Posterior cingulate gyrus (tissue), 11 donors: ENCODE measurements at regions not wholly inside any gene's neighbourhood (a gene's known extent, or its start where the extent isn't known, plus 50 kb on each side); places are given as distances from the start of the nearest gene placed in this dataset.
A peak's percentile ranks its signal among the peaks of the same experiment; 100 is the strongest.

Experiments used
- DNase-seq, 10 donors: peaks; one replicate each; pipeline versions ENCODE4 v3.0.0 to v3.0.0-alpha.2; 2020 to 2021; ENCODE audit warnings: mixed read lengths in 3 of 10
- intact Hi-C: fragments of 100-400 bp; cut with DNase I; formaldehyde crosslinking; loops from one replicate; pipeline ENCODE4 v1.15.1; 2023

DNA sequence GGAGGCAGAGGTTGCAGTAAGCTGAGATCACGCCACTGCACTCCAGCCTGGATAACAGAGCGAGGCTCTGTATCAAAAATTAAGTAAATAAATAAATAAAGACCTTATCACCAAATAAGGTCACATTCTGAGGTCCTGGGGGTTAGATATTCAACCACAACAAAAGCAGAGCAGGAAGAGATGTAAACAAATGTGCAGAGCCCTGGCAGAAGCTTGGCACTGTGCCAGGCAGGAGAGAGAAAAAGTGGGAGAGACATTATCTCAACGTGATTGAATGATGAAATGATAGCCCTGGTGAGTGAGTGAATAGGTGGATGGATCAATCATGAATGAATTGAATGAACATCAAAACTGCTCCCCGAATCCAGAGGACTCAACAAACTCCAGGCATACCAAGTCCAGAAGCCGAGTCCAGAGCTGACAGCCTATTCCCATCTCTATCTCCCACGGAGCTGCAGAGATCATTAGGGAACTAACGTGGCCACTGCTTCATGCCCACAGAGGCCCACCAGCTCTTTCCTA, 150.7 kb downstream of the TOMM20 start:
- DNase-seq, result peak in 1 of 10 donors; percentile 62
- intact Hi-C loops, result loop anchor here (10.0 kb wide), 2 partner anchors 253 to 483 kb away; no protein-coding TSS in a partner anchor

DNA sequence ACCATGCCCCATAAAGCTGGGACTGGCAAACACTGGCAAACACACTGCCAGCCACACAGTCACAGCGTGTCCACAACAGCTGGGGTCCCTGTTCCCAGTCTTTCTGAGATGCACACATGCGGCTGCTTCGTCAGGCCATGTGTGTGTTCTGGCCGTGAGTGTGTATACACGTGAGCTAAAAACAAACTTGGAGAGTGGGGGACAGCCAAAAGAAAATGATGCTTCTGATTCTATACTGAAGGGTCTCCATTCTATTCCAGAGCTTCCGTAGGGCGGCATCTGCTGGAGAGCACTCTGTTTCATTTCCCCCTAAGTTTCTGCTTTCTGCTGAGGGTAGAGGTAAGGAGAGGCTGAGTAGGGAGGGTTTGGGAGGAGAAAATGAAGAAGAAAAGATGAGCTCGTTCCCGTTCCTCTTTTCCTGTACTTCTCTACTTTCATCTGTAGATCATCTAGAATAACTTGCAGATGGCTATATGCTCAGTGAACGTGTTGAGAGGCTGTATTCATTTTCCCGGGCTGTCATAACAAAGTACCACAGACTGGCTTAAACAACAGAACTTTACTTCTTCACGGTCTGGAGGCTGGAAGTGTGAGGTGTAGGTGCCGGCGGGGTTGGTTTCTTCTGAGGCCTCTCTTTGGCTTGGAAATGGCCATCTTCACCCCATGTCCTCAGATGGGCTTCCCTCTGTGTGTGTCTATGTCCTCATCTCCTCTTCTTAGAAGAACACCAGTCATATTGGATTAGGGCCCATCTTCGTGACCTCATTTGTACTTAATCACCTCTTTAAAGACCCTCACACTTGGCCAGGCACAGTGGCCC, 151.6 kb downstream of the TOMM20 start:
- intact Hi-C loops, result loop anchor here (10.0 kb wide), 2 partner anchors 252 to 482 kb away; no protein-coding TSS in a partner anchor
- DNase-seq, result no peak

DNA sequence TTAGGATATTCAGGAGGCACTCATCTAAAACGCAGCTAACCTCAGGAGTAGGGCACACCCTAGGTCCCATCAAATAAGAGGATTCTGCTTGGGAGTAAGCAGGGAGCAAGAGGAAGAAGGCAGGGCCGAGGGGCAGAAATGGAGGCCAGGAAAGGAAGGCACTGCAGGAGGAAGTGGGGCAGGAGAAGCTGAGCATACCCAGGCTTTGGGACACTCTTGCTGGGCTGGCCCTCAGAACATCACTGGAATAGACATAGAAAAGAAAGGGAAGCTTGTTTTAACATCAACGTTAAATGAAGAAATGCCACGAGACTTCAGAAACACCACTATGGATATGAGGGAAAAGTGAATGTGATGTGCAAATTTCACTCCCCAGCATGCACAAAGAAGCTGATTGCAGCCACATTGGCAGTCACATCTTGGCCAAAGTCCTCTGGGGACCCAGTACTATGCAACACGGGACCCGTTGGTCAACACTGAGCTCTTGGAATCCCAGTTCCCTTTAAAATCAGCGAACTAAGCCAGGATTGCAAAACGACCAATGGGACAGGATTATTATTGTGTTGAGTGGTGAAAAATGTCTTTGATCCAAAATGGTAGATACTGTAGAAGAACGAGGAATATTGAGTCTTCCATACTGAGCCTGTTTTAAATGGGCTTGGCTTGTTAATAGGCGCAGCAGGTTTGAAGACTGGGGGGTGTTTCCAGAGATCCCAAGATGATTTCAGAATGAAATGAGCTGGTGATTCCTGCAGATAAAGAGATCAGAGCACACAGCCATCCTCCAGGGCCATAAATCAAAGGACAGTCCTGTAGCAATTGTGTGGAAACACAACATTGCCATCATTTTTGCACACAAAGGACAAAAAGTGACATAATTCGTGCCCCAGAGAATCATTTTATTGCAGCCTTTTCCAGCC, 152.4 kb downstream of the TOMM20 start:
- intact Hi-C loops, result loop anchor here (10.0 kb wide), 2 partner anchors 251 to 481 kb away; no protein-coding TSS in a partner anchor
- no peak for DNase-seq

DNA sequence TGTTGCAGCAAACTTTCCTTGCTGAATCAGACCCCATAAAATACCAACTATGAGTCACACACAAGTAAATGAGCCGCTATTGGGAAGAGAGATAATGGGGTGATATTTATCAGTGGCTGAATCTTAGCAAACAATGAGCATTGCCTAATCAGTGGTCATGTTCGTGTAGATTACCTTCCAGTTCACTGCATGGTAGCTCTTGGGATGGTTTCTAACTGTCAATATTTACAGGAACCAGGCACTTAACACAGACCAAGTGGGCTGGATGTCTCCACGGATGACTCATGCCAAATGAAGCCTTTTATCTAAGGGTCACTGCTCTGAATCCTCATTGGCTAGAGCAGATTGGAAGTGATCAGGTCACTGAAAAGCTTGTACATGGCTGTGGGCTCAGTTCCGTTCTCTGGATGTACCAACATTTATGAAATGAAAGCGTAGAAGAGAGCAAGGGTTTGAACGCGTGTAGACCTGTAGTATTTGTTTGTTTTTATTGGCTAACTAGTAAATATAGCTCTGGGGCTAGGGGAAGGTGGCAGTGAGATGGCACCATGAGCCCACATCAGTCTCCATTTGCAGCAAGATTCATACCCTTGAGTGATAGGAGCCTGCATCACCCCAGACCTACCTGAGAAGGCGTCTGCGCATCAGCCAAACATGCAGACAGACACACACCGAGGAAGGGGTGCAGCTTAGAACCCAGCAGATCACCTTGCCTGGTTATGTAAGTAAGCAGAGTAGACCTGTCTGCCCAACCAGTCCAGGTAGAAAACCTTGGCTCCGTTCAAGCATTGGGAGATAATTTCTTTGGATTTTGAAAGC, 153.3 kb downstream of the TOMM20 start:
- no peak for DNase-seq
- intact Hi-C loops, result loop anchor here (10.0 kb wide), 2 partner anchors 251 to 481 kb away; no protein-coding TSS in a partner anchor

DNA sequence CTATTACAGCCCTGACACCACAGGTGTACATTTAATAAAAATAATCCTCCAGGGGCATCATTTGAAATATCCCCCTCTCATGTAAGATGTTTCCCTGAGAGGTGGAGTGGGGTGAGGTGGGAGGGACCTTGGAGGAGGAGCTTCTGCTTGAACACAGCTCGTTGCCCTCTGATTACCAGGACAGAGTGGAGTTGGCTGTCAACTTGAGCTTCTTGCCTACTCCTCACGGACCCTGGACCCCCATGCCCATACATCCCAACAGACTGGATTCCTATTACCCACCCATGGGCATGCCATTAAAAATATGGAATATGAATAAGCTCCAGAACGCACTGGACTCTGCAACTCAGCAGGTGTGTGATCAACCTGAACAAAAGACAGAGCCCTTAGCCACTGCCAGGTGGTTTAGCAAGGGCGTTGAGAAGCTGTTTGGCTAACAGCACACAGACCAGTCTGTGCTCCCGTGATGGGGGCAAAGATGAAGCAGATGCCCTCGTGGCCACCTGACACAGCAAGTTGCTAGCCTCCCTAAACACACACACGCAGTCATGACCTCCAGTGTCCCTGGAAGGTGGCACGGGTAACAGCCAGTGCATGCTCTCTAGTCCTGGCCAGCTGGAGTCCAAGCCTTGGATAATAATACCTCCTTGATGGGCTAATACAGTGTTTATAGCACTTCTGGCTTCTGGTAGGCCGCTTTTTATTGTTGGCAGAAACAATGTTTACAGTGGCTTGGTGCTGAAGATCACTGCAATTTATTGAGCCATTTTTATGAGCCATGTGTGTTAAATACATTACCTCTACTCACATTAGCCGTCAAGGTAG, 155.0 kb downstream of the TOMM20 start:
- intact Hi-C loops, result loop anchor here (10.0 kb wide), 2 partner anchors 249 to 479 kb away; no protein-coding TSS in a partner anchor
- DNase-seq, result no peak

DNA sequence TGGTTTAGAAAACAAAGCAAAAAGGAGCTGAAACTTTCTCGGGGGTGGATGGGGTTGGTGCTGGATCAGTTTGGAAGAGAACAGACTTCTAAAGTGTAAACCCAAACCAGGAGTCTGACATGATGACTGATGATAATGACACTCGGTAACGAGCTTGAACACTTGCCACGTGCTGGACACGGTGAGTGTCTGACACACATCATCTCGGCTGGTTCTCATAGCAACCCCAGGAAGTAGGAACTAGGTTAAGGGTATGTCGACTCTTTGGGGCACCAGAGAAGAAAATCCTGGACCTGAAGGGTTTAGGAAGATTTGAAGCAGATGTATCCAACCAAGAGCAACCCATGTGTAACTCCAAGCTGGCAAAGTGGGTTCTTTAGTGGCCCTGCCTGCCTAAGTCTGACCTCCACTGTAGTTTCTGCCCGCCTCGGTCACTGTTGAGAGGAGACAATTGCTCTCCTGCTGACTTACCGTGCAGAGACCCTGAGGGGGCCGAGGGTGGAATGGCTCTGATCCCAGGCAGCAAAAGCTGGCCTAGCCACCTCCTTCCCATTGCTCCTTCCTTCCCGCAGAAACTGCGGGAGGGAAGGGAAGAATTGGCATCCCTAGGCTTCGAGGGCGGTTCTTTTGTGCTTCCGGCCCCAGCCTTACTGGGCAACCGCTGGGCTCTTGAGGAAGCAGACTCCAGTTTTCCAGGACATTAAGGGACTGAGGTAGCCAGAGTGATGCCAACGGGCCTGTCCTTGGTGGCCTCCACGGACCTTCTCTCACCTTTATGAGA, 156.0 kb downstream of the TOMM20 start:
- DNase-seq, result no peak
- intact Hi-C loops, result loop anchor here (10.0 kb wide), 2 partner anchors 248 to 478 kb away; no protein-coding TSS in a partner anchor

DNA sequence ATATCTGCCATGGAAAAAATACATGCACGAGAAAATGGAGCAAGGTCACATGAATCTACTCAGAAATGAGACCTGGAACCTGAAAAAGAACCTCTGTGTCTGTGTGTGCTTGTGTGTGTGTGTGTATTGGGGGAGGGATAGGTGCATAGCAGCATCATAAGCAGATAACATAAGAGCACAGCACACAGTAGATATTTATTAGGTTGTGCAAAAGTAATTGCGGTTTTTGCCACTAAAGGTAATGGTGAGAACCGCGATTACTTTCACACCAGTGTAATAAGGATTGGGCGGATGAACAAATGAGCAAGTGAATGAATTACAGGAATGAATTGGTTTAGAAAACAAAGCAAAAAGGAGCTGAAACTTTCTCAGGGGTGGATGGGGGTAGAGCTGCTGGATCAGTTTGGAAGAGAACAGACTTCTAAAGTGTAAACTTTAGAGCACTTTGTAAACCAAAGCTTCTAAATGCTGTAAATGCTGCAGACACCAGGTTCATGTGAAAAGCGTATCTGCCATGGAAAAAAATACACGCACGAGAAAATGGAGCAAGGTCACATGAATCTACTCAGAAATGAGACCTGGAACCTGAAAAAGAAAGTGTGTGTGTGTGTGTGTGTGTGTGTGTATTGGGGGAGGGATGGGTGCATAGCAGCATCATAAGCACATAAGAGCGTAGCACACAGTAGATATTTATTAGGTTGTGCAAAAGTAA, 156.9 kb downstream of the TOMM20 start:
- no peak for DNase-seq
- intact Hi-C loops, result loop anchor here (10.0 kb wide), 2 partner anchors 247 to 477 kb away; no protein-coding TSS in a partner anchor

DNA sequence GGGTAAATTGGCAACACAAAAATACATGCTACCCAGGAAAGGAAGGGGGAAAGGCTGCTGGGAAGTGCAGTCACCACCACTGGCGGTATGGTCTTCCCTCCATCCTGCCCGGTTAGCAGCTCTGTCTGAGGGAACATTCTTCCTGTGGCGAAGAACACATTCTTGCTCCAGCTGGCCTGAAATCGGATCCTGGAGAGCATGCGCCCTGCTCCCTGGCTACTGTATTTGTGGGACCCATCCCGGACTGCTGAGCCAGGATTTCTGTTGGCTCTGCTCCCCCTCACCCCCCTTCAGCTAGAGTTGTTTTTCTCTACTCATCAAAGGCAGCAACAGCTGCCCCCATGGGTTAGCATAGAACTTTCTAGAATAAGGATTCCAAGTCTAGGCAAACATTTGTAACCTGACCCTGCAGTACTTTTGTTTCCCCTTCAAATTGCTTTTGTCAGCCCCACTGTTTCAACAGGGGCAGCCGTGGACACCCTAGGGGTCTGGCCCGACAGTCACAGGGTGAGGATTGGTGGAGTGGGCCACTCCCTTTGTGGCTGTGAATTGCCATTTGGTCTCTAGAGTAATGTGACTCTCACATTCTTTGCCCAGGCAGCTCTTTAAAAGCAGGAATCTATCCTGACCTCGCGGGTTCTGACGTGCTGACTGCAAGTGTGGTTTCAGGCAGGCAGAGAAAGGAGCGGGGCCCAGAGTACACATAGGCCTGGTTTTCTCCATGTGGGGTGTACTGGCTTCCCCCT, 157.7 kb downstream of the TOMM20 start:
- peak in 5 of 10 donors; percentile 38 to 92 (median 58) for DNase-seq

DNA sequence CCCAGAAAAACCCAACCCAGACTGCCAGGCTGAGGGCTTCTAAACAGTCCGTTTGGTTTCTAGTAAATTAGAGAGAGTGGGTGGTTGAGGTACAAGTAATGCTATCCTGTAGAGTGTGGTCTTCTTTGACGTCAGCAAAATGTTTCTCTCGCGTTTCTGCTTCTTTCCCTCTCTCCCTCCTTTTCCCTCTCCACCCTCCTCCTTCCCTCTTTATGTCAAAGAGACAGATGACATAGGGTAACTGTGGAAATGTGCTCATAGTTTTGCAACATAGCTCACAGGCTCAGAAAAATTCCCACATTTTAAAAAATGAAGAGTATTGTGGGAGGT, 158.3 kb downstream of the TOMM20 start:
- intact Hi-C loops, result loop anchor here (10.0 kb wide), 2 partner anchors 246 to 476 kb away; no protein-coding TSS in a partner anchor
- DNase-seq, result no peak

More for the DNA sequence above, 157.7 kb downstream of the TOMM20 start:
- intact Hi-C loops, result loop anchor here (10.0 kb wide), 2 partner anchors 246 to 476 kb away; no protein-coding TSS in a partner anchor

DNA sequence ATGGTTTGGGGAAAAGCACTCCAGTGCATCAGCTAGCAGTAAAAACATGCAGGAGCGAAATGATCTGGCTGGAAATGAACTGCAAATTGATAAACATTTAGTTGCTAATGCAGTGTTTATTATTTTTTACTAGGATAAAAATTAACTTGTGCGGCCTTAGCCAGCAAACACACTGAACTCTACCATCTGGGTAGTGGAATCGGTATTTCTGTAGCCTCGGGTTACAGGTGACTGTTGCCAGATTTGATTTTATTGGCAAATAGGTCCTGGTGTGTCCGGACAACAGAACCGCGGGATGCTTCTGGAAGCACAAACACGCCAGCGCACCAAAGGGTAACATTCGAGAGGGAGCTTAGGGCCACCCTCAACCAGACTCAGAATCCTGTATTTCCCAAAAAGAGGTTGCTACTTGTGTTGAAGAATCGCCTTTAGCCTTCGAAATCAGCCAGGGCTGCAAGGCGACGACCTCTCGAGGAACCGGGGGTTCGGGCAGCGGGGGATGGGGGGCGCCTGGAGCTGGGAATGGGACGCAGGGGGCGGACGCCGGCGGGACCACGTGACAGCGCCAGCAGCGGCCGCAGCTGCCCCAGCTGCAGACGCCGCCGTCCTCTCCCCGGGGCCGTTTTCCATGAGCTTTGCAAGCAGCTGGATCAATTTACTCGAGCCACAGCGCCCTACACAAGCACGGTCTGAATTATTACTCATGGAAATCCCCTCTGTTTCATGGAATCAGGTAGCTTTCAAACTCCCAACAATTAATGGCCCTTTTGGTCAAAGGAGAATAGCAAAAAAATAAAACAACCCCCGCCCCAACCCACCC, 158.8 kb downstream of the TOMM20 start:
- intact Hi-C loops, result loop anchor here (10.0 kb wide), 3 partner anchors 105 to 475 kb away; no protein-coding TSS in a partner anchor
- DNase-seq, result peak; percentile 54 to 96 (median 76)

DNA sequence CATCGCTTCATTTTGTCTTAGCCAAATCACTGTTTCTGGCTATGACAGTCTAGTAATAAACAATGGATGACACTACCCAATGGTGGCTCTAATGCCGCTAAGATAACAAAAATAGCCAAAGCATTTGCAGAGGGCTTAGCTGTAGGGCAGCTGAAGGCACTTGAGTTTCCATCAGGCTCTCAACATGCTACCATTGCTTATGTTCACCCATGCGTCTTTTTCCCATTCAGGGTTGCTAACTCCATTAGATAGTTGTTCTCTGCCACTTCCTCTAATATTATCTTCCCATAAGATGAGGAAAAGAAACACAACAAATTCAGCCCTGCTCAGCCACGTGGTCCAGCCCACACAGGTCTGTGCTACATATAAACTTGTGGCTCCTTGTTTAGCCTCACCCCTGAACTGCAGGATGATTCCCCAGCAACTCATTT, 159.6 kb downstream of the TOMM20 start:
- DNase-seq, result no peak
- intact Hi-C loops, result loop anchor here (10.0 kb wide), 1 partner anchor 104 kb away; no protein-coding TSS in a partner anchor

DNA sequence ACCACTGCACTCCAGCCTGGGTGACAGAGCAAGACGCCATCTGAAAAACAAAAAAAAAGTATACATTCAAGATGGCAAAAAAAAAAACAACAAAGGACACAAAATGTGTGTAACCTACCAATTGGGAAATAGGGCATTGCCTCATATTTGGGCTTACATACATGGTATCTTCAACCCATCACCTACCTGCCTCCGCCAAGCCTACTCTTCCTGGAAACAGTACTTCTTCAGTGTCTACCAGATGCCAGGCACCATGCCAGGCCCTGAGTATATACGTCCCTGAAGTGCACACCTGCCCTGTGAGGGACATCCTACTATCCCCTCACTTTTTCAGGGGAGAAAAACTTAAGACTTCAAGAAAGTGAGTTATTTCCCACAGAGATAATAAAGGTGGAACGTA, 160.2 kb downstream of the TOMM20 start:
- intact Hi-C loops, result loop anchor here (10.0 kb wide), 1 partner anchor 104 kb away; no protein-coding TSS in a partner anchor

DNA sequence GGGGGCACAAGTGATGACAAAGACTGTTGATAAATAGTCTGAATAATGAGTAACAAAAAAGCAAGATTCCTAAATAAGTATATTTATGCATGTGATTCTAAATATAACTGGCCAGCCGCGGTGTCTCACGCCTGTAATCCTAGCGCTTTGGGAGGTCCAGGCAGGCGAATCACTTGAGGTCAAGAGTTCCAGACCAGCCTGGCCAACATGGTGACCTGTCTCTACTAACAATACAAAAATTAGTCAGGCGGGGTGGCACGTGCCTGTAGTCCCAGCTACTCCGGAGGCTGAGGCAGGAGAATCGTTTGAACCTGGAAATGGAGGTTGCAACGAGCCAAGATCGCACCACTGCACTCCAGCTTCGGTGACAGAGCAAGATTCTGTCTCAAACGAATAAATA, 161.5 kb downstream of the TOMM20 start:
- DNase-seq, result no peak
- intact Hi-C loops, result loop anchor here (10.0 kb wide), 1 partner anchor 102 kb away; no protein-coding TSS in a partner anchor

More for the DNA sequence above, 160.2 kb downstream of the TOMM20 start:
- no peak for DNase-seq

DNA sequence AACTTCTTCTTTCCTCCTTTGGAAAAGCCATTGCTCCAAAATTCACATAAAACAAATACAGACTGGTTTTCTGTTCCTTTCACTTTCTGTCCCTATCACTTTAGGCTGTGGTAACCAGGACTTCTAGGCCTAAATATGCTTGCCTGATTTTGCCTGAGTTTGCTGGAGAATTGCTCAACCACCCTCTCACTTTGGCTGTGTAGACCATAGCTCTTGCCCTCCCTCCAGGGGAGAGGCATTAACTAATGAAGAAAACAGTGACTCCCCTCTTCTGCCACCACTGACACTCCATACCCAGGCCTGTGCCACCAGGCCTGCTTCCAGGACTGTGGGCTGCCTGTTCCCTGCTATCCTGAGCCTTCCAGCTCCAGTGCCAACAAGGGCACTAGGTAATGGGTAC, 163.5 kb downstream of the TOMM20 start:
- intact Hi-C loops, result loop anchor here (10.0 kb wide), 1 partner anchor 100 kb away; no protein-coding TSS in a partner anchor
- no peak for DNase-seq
